GM12878 (cell line): ENCODE measurements at regions not wholly inside any gene's neighbourhood (a gene's known extent, or its start where the extent isn't known, plus 50 kb on each side); places are given as distances from the start of the nearest gene placed in this dataset.

ENCODE experiments used
- ATAC-seq: fragments of 200-7000 bp; cut with Tn5 transposase; 3 replicates; pipeline ENCODE4 v1.9.1; 2020; ENCODE audit warnings: mild to moderate bottlenecking, moderate library complexity
- BruUV-seq: library from RNA; stranded (reverse); fragments of 400-500 nt; replicated peaks from 2 replicates; lab custom pipeline; 2021; lab: Mats Ljungman, UMichigan
- CTCF ChIA-PET: fragments of 300-600 bp; sonication (Branson Sonifier 250); formaldehyde crosslinking; extraction: SDS; loops from one replicate; lab custom pipeline; 2021; ENCODE audit warnings: inconsistent platforms; lab: Yijun Ruan, JAX
- POLR2A ChIA-PET: fragments of 350-600 bp; formaldehyde crosslinking; extraction: SDS; loops from one replicate; lab custom pipeline; 2021; ENCODE audit warnings: inconsistent platforms; lab: Charles Lee
- RAD21 ChIA-PET: fragments of 300-600 bp; sonication (Branson Sonifier 250); formaldehyde crosslinking; loops from one replicate; lab custom pipeline; 2023; ENCODE audit warnings: antibody characterized with exemption; ENCODE audit not compliant: unreplicated experiment; lab: Charles Lee
- SMC1A ChIA-PET: fragments of 300-600 bp; sonication (Branson Sonifier 250); formaldehyde crosslinking; loops from one replicate; lab custom pipeline; 2023; ENCODE audit not compliant: unreplicated experiment, uncharacterized antibody; lab: Charles Lee
- DNase-seq: peaks from one replicate; pipeline ENCODE4 v3.0.0-alpha.2; 2011; ENCODE audit warnings: low read depth, low spot score
- FAIRE-seq: peaks from 3 replicates; lab custom pipeline; 2011; peaks lifted over from hg19 to GRCh38; lab: Jason Lieb, UNC
- H2AFZ ChIP-seq: 2 replicates; pipeline ENCODE4 v1.6.0; 2011; ENCODE audit warnings: low read depth, low read length, control low read depth; ENCODE audit not compliant: control insufficient read depth
- H3K27ac ChIP-seq: 2 replicates; pipeline ENCODE4 v1.5.1; 2011; ENCODE audit warnings: control low read depth; ENCODE audit not compliant: control insufficient read depth, insufficient read depth
- H3K27me3 ChIP-seq, 2 experiments: replicated peaks in 1 of 2; 2 replicates each; pipeline versions ENCODE4 v1.6.0 to v1.6.1; 2011; ENCODE audit warnings: low read length in 1 of 2; ENCODE audit not compliant: control insufficient read depth in 2 of 2, insufficient read depth in 2 of 2
- H3K36me3 ChIP-seq, 2 experiments: 2 replicates each; pipeline ENCODE4 v1.5.1; 2011; ENCODE audit warnings: low read length in 1 of 2; ENCODE audit not compliant: control insufficient read depth in 2 of 2, insufficient read depth in 2 of 2
- H3K4me1 ChIP-seq: 2 replicates; pipeline ENCODE4 v1.6.1; 2011; ENCODE audit warnings: mild to moderate bottlenecking, low read length, moderate library complexity, mixed read lengths; ENCODE audit not compliant: control insufficient read depth, insufficient read depth
- H3K4me2 ChIP-seq: 2 replicates; pipeline ENCODE4 v1.6.0; 2011; ENCODE audit warnings: control low read depth; ENCODE audit not compliant: control insufficient read depth, insufficient read depth
- H3K4me3 ChIP-seq: fragments of 200-600 bp; sonication (generic); 2 replicates; pipeline ENCODE4 v1.5.1; 2016
- H3K79me2 ChIP-seq: 2 replicates; pipeline ENCODE4 v1.6.0; 2011; ENCODE audit warnings: low read length; ENCODE audit not compliant: control insufficient read depth, insufficient read depth
- H3K9ac ChIP-seq: 2 replicates; pipeline ENCODE4 v1.8.0; 2011; ENCODE audit warnings: low read length, control low read depth, mixed read lengths; ENCODE audit not compliant: control insufficient read depth, insufficient read depth
- H3K9me3 ChIP-seq: replicated peaks from 3 replicates; pipeline ENCODE4 v1.5.1; 2011; ENCODE audit warnings: mild to moderate bottlenecking, low read length; ENCODE audit not compliant: control insufficient read depth, insufficient read depth
- H4K20me1 ChIP-seq: 2 replicates; pipeline ENCODE4 v1.6.0; 2011; ENCODE audit not compliant: control insufficient read depth, insufficient read depth
- BHLHE40 ChIP-seq, 2 experiments: fragments of 450-650 bp in 1 of 2; IDR thresholded peaks; 2 replicates each; pipeline ENCODE4 v1.6.1; 2011 to 2017; ENCODE audit warnings: low read depth in 2 of 2, borderline replicate concordance in 1 of 2, improper control_type of control experiment in 1 of 2, low read length in 1 of 2, mild to moderate bottlenecking in 1 of 2
- EED ChIP-seq: sonication (generic); IDR thresholded peaks from 2 replicates; pipeline ENCODE4 v1.6.1; 2016; ENCODE audit warnings: antibody characterized with exemption, low read depth
- JUND ChIP-seq: IDR thresholded peaks from 2 replicates; pipeline ENCODE4 v1.6.1; 2012; ENCODE audit warnings: low read depth, mild to moderate bottlenecking, low read length, improper control_type of control experiment, moderate library complexity
- MEF2A ChIP-seq: IDR thresholded peaks from 2 replicates; pipeline ENCODE4 v1.6.1; 2011; ENCODE audit warnings: low read depth, mild to moderate bottlenecking, low read length, moderate library complexity; ENCODE audit not compliant: insufficient read depth
- MTA2 ChIP-seq: fragments of 450-650 bp; IDR thresholded peaks from 2 replicates; pipeline ENCODE4 v1.6.1; 2016; ENCODE audit warnings: low read depth, mild to moderate bottlenecking, moderate library complexity
- POLR2A ChIP-seq: IDR thresholded peaks from 2 replicates; pipeline ENCODE4 v1.6.1; 2011; ENCODE audit warnings: low read depth, mild to moderate bottlenecking, low read length
- SREBF1 ChIP-seq: IDR thresholded peaks from 2 replicates; pipeline ENCODE4 v1.6.1; 2012; ENCODE audit warnings: mild to moderate bottlenecking, low read length
- ZNF217 ChIP-seq: fragments of 450-650 bp; IDR thresholded peaks from 2 replicates; pipeline ENCODE4 v1.6.1; 2017; ENCODE audit warnings: antibody characterized with exemption, mild to moderate bottlenecking
- WGBS: methylation state at CpG from one replicate; pipeline ENCODE4 v1.1.6; 2016; ENCODE audit warnings: low lambda C conversion rate; ENCODE audit not compliant: insufficient replicate concordance, insufficient coverage; ENCODE audit errors: missing lambda C conversion rate; 5-methylcytosine and 5-hydroxymethylcytosine counted together
- in situ Hi-C: fragments of 300-500 bp; cut with MboI; formaldehyde crosslinking; loops from 9 replicates; pipeline ENCODE4 v1.14.3; 2018; ENCODE audit warnings: mixed read lengths
- intact Hi-C: fragments of 100-400 bp; cut with micrococcal nuclease; formaldehyde crosslinking; loops from one replicate; pipeline ENCODE4 v1.14.2; 2022; ENCODE audit not compliant: unreplicated experiment
- TF ChIP-seq, protein P1 (sequence below): IDR thresholded peaks from 2 replicates; pipeline ENCODE4 v1.6.1; 2012; ENCODE audit warnings: low read depth, low read length, improper control_type of control experiment

DNA sequence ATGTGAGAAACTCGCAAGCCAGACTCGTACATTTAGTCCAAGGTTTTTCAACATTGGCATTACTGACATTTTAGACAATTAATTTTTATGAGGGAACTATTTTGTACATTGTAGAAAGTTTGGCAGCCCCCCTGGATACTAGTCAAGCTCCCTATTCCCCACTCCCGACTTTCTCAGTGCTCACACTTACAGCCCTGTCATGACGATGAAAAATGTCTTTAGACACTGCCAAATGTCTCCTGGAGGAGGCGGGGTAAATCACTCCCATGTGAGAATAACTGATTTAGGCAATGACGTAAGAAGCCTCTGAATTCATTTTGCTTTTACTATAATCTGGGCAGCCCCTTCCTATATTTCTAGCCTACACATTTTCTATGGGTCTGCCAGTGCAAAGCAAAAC lies 535.8 kb upstream of the KLHL1 start:
- ChIA-PET CTCF (no interaction called here), RAD21 (no interaction called here)

DNA sequence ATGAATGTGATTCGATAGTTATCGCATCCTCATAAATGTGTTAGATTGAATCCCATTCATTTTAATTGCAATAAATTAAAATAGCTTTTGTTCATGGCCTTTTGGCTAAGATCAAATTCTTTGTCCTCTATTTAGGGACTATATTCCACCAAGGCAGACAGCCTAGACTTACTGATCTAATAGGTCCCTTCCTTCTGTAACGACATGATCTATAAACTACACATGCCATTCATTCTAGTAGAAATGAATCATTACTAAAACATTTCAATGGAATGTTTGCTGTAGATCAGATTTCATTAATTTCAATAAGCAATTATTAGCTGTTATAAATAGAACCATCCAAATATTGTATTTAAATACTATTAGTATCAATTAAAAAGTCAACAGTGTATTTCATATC lies 526.6 kb upstream of the KLHL1 start:
- TF ChIP-seq SREBF1, result no peak
- TF ChIP-seq JUND, result no peak
- TF ChIP-seq BHLHE40 (IDR thresholded peaks at IDR 0.05; ENCODE audit: borderline replicate concordance in 1 of 2, low read depth in 2 of 2, low read length in 1 of 2), result no peak
- TF ChIP-seq EED, result no peak
- TF ChIP-seq MEF2A, result no peak
- TF ChIP-seq MTA2, result no peak
- no peak for TF ChIP-seq POLR2A
- no peak for TF ChIP-seq ZNF217
- ChIA-PET SMC1A (interaction anchor here (0.6 kb wide), 1 partner anchor 262 kb away, joined by 3 read pairs; no protein-coding TSS in a partner anchor), RAD21 (no interaction called here), CTCF (interaction anchor here (1.0 kb wide), 1 partner anchor 14 kb away, joined by 3 read pairs; no protein-coding TSS in a partner anchor), POLR2A (no interaction called here)
- in situ Hi-C loops, result no loop called here
- Histone ChIP-seq H3K27me3 (no peaks in the 10 kb centered on the region), H3K36me3 (no peaks in the 10 kb centered on the region), H3K79me2 (no peaks in the 10 kb centered on the region), H3K4me3 (no peak overlapping the region), H3K4me2 (no peak overlapping the region), H3K9me3 (no peaks in the 10 kb centered on the region), H3K4me1 (no peaks in the 10 kb centered on the region), H3K27ac (no peak overlapping the region), H4K20me1 (no peaks in the 10 kb centered on the region), H2AFZ (no peak overlapping the region), H3K9ac (no peak overlapping the region)
- 60% methylated on average over 3 of the region's 3 CpGs for WGBS
- ATAC-seq (no peak), FAIRE-seq (no peak), DNase-seq (no peak)
- intact Hi-C loops, result no loop called here
- BruUV-seq, result no TSS peak

More for the DNA sequence above, 535.8 kb upstream of the KLHL1 start:
- Histone ChIP-seq H2AFZ (no peak overlapping the region), H3K4me1 (no peaks in the 10 kb centered on the region), H3K9me3 (no peaks in the 10 kb centered on the region), H3K27ac (no peak overlapping the region), H3K27me3 (no peaks in the 10 kb centered on the region), H3K36me3 (no peaks in the 10 kb centered on the region), H3K4me3 (no peak overlapping the region), H3K9ac (no peak overlapping the region), H3K79me2 (no peaks in the 10 kb centered on the region), H4K20me1 (no peaks in the 10 kb centered on the region), H3K4me2 (no peak overlapping the region)
- no peak for FAIRE-seq
- ChIA-PET SMC1A (no interaction called here), POLR2A (no interaction called here)
- 29% methylated on average over 6 of the region's 6 CpGs for WGBS
- DNase-seq, result no peak
- TF ChIP-seq, protein P1, sequence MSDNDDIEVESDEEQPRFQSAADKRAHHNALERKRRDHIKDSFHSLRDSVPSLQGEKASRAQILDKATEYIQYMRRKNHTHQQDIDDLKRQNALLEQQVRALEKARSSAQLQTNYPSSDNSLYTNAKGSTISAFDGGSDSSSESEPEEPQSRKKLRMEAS, result no peak
- no TSS peak for BruUV-seq
- ATAC-seq, result no peak
- in situ Hi-C loops, result no loop called here
- intact Hi-C loops, result no loop called here
